Right renal cortex interstitium (tissue), 3 donors: ENCODE measurements at regions not wholly inside any gene's neighbourhood (a gene's known extent, or its start where the extent isn't known, plus 50 kb on each side); places are given as distances from the start of the nearest gene placed in this dataset.
"Not testable (repeated sequence)": the region's sequence is repeated elsewhere in the genome, so short reads cannot be mapped to it uniquely, and the experiment has no call there.

ENCODE experiments used
- DNase-seq, 3 donors: peaks; one replicate each; pipeline ENCODE4 v3.0.0-alpha.2; 2013; ENCODE audit warnings: low read depth in 3 of 3, low spot score in 2 of 3

DNA sequence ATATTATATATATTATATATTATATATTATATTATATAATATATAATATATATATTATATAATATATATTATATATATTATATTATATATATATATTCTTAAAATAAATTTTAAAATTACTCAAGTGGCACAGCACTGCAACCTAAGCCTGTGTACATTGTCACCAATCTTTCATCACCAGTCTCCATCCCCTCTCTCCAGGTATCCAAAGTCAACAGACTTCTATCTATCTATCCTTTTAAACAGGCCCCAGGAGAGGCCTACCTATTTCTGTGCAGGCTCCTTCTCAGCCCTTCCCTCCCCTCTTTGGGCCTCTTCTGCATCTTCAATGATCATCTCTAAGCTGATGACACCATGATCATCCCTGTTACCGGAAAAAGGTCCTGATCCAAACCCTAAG lies 111.7 kb downstream of the RHOU start:
- DNase-seq: no peak

DNA sequence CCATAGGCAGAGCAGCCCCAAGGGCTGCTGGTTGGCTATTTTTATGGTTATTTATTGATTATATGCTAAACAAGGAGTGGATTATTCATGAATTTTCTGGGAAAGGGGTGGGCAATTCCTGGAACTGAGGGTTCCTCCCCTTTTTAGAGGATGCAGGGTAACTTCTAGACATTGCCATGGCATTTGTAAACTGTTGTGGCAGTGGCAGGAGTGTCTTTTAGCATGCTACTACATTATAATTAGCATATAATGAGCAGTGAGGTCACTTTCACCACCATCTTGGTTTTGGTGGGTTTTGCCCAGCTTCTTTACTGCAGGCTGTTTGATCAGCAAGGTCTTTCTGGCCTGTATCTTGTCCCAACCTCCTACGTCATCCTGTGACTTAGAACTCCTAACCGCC lies 112.2 kb downstream of the RHOU start:
- not testable (repeated sequence) for DNase-seq

DNA sequence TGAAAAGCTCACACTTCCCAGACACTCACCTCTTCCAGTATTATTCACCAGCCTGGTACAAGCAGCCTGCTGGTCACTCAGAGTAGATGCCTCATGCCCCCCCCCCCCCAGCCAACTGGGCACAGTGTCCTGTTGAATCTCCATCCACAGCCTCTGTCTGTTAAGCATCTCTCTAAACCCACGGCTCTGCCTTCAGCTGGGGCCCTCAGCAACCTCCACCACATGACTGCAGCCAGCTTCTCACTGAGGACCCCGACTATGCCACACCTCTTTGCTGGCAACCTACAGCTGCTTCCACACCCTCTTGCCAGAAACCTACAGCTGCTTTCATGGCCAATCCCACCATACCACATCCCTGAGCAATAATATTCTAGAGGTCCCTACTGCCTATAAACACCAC lies 113.1 kb downstream of the RHOU start:
- DNase-seq: no peak

DNA sequence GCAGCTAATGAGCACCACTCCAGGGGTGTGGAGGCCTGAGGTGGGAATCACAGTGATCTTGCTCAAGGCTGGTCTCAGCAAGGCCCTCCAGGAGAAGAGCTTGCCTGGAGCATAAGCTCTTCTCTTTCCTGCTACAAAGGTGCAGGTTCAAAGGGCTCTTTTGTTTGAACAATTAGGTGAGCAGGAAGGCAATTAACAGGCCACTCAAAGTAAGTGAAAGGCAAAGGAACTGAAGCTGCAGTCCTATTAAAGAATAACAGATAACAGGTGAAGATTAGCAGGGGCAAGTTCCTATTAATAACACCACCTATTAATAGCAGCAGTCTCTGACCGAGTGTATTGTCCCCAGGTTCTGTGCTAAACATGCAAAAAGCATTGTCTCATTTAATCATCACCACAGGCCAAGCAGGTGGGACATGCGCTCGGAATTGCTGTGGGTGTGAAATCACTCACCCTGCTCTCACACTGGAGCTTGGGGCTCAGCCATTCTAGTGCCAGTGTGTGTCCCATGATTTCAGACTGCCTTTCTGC lies 113.8 kb downstream of the RHOU start:
- no peak for DNase-seq

DNA sequence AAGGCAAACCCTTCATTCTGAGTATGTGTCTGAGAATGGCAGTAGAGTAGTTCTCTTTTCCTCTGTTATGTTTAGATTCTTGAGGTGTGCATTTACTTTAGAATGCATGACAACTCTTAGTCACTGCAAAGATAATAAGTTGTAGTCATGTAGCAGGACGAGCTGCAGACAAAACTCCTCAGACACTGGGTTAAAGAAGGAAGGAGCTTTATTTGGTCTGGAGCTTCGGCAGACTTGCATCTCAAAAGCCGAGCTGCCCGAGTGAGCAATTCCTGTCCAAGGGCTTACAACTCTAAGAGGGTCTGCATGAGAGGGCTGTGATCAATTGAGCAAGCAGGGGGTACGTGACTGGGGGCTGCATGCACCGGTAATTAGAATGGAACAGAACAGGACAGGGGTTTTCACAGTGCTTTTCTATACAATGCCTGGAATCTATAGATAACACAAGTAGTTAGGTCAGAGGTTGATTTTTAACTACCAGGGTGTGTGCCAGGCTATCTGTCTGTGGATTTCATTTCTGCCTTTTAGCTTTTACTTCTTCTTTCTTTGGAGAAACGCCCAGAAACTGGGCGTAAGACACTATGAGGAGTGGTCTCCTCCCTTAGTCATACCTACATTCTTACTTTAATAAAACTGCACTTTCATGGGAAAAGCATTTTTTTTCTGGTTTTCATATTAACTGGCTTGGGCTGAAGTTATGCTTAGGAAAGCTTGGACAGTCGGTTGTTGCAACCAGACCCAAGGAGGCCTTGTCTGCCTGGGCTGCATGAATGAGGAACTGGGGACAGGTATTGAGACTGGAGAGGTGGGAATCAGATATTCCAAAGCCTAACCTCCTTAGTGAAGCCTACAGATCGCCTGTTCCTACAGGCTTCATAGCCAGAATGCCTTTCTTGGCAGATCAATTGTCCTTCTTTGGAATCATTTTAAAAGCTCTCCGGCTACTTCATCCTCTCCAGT lies 115.1 kb downstream of the RHOU start:
- DNase-seq: no peak

DNA sequence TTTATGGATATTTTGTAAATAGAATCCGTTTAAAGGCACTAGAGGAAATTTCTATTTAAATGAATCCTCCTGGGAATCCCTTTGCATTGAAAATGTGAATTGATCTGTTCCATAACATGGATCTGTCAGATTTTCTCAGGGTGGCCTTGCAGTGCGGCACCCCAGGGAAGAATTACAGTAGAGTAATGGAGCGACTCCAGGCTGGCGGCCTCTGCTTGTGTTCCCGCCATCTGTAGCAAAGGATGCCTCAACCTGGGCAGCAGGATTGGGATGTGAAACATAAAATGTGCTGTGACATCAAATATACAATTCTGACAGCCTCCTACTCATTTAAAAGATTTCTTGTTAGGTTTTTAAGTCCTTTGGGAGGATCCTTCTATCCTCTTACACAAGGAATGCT lies 115.9 kb downstream of the RHOU start:
- DNase-seq: no peak

DNA sequence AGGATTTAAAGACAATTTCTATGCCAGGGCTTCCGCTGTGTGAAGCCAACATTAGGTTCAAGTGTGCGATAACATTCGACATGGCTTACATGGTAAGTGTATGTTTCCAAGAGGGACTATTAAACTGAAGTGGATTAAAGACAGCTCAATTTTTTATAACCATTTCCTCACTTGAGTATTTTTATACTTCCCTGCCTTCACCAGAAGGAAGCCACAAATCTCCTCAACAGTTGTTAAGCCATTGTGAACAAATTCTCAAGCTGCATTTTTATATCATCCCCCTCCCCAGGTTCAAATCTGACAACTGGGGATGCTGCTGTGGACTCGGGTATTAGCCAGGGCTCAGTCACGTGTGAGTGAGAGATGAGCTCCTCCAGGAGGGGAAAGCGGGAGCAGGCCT lies 116.3 kb downstream of the RHOU start:
- DNase-seq: no peak

DNA sequence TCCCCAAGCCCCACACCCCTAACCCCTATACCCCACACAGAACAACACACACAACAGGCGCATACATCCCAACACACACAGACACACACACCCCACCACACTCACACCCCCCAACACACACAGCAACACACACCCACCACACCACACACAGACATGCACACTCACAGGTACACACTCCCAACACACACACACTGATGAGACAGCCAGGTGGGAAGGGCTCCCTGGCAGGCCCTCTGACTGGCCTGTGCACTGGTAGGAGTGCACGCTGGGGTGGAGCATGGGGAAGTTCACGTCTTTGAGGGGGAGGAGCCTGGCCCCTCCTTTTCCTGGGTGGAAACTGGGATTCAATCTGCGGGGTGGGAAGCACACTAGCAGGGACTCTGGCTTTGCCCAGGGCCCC lies 116.7 kb downstream of the RHOU start:
- no peak for DNase-seq

DNA sequence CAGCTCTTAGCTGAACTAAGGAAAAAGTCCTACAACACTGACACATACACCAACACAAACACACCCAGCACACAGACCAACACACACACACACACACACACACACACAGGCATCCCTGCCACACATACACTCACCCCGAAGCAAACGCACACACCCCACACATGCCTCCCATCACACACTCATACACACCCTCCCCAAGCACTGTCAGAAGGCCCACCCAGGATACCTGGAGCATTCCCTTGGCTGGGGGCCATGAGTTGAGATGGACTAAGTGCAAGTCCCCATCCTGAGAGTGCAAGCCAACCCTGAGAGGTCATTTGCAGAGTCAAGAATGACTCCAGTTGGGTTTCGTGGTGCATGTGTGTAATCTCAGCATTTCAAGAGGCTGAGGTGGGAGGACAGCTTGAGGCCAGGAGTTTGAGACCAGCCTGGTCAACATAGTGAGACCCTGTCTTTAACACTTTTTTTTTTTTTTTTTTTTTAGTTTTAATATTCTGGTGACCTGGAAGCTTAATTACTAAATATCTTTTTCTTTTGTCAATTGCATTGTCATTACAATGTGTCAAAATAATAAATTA lies 117.3 kb downstream of the RHOU start:
- DNase-seq: no peak

DNA sequence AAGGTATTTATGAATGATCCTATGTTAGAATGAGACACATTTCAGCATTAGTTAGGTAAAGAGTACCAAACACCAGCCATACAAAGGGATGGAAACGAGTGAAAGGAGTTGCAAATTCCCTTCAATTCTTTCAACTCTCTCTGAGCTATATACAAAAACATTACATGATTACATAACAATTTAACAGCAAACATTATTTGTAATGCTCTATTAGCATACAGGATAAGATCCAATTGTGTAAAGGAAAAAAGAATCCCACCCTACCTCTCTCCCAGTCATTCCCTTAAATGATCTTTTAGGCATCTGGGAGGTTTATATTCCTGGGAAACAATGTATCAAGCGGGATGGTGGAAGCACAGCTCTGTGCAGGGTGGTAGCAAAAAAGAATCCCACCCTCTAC lies 117.9 kb downstream of the RHOU start:
- no peak for DNase-seq

DNA sequence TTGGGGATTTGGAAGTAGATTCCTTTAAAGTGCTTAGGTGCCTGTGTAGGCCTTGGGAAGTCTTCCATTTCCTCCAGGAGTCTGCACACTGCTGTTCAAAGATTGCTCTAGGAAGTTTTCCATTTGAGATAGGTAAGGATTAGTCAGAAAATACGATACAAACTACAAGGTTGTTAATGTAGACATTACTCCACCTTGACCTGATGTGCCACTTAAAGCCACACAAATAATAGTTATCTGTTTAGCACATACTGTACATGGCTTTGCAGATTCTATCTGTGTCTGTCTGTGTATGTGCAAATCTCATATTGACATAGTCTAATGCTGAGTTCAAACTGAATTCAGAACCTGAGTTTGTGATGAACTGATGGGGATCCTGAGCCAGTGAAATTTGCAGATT lies 118.4 kb downstream of the RHOU start:
- DNase-seq: no peak

DNA sequence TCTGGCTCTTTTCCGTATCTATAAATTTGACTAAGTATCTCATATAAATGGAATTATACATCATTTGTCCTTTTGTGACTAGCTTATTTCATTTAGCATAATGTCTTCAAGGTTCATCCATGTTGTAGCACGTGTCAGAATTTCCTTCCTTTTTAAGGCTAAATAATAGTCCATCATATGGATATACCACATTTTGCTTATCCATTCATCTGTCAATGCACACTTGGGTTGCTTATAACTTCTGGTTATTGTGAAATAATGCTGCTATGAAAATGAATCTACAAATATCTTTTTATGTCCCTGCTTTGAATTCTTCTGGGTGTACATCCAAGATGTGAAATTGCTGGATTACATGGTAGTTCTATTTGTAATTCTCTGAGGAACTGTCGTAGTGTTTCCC lies 119.6 kb downstream of the RHOU start:
- DNase-seq: no peak

DNA sequence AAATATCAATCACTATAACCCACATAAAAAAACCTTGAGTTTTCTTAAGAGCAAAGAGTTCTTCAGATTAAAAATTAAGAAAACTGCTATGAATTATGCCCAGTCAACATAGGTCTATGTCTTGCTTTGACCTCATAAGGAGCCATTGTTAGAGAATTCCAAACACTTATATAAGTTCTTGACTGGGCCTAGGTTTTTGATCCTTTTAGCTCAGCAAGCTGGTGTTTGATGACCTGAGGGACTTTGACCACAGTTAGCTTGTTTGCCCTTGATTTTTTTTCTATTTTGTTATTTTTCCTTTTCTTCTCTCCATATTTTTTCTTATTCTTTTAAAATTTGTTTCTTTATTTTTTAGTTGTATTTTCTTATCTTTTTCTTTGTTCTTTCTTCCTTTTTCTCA lies 122.3 kb downstream of the RHOU start:
- no peak for DNase-seq

DNA sequence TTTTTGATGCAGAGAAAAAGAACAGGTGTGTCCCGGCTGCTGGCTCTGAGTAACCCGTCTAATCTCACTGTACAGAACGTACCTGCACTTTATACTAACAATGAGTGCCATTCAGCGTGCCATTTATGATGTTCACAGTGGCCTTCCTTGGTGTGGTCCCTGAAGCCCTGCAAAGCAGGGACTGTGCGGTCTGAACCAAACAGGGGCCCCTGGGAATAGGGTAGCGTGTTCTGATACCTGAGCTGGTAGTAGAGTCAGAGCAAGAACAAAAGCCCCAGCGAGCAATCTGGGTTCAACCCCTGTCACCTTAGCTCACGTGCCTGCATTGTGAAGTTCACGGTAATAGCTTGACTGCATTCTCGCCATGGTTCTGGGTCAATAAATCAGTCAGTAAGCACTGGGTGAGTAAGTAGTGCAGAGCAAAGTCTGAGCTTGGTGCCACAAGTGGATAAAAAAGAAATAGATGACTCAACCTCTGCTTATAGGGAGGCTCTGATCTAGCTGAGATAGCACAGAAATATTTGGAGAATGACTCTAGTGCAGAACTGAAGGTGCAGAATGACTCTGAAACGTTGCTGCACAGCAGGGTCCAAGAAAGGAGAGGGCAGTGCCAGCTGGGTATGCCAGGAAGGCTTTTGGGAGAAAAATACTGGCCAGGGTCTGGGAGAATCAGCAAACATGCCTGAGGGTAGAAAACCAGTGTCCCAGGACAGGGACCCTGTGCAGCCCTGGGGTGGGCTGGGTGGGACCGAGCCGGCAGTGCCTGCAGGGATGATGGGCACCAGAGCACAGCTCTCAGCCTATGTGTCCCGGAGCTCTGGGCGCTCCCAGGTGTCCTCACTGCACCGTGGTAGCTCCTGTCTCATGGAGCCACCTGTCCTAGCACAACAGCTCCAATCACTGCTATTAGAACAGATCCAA lies 125.9 kb downstream of the RHOU start:
- no peak for DNase-seq

DNA sequence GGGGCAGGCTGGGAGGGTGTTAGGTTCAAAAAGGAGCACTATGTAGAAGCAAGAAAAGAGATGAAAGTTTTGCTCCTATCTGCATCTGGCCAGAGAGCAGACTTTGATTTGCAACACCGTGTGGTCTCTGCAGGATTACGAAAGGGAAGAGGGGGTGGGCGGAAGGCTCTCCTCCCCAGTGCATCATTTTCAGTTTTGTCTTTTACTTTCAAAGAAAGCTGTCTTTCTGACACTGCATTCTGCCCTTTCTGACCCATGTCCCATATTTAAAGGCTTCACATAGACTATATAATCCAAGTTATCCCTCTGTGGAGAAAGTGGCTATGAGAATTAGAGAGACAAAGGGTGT lies 126.5 kb downstream of the RHOU start:
- no peak for DNase-seq

DNA sequence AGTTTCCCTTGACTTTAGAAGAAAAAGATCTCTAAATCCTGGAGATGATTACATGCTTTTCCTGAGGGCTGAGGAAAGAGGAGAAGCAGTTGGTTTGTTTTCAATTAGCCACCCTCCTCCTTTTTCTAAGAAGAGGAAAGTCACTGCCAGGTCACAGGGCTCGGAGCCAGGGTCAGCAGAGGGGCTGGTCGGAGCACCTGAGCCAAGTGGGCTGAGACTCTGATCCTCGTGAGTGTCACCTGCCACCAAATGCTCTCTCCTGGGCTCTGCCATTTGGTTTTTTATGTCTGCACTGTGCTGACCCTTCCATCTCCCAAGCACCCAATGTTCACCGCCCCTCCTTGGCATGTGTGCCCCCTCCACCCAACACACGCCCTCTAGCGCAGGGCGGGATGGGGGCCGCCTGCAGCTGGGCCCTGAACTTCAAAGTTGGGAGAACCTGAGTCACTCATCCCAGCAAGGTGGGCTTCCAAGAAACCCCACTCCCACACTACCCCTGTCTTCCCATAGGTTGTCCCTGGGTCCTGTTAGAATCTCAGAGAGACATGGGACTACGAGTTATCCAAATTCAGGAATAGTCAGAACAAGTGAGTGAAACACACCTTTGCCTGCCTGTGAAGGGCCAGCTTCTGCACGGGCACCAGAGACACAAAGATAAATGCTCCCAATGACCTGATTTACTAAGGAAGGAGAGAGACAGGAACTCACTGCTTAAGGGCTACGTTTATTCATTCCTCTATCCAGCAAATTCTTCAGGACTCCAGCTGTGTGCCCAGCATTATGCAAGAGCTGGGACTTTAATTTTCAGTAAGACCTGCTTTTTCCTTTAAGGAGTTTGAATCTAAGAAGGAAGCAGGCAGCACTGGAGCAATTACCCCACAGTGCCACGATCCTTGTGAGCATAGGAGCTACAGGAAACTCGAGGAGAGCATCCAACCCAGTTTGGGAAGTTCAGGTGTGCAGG lies 127.5 kb downstream of the RHOU start:
- DNase-seq: no peak

DNA sequence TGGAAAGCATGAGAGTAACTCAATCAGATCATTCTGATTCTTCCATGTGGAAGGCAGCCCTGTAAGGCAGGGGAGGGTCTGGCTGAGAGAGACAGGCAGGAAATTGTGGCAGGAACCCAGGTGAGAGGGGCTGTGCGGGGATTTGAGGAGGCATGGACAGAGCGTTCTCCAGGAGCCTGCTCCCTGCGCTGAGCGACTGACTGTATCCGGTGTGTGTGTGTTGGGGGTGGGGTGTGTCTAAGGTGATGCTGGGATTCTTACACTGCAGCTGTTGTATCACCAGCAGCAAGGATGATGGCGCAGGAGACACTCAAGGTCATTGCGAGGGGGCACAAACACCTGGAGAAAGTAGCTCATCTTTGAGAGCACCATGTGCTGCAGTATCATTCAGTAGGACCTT lies 128.5 kb downstream of the RHOU start:
- no peak for DNase-seq

DNA sequence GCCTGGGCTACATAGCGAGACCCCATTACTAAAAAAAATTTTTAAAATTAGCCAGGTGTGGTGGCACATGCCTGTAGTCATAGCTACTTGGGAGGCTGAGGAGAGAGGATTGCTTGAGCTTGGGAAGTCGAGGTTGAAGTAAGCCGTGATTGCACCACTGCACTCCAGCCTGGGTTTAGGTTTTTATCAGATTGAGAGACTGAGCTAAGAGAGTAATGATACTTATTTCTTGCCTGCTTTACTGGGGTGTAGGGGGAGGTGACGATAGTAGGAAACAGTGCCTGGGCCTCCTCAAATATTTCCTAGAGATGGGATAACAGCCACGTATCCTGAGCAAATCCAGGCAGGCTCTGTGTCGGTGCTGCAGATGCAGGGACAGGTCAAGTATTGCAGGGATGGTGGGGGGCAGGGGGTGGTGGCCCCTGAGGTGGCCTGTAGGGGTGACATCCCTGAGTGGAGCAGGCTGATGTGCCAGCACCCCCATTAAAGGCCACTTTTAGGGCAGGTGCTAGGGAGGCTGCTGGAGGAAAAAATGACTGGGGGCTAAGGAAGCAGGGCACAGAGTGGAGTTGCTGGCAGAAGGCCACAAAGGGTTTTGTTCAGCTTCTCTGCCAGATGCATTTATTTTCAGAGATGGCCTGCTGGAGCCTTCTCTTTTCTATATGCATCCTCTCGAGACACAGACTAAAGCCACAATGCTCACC lies 130.5 kb downstream of the RHOU start:
- DNase-seq: no peak

DNA sequence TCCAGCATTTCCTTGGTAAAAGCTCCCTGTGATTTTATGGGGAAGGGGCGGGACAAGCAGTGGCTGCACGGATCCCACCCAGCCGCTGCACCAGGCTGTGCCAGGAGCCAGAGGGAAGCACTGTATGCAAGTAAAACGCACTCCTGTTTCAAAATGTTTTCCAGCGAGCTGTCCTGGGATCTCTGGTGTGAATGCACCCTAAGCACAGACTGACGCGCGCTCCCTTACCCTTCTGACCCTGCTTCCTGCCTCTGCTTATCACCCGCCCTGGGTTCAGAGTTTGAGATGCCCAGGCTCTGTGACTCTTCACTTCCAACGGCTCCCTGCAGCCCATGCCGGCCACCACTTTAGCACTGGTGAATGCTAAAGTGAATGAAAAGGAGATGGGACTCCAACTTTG lies 131.2 kb downstream of the RHOU start:
- DNase-seq: no peak
